ENCODE measurements at regions not wholly inside any gene's neighbourhood (a gene's known extent, or its start where the extent isn't known, plus 50 kb on each side); places are given as distances from the start of the nearest gene placed in this dataset.

DNA sequence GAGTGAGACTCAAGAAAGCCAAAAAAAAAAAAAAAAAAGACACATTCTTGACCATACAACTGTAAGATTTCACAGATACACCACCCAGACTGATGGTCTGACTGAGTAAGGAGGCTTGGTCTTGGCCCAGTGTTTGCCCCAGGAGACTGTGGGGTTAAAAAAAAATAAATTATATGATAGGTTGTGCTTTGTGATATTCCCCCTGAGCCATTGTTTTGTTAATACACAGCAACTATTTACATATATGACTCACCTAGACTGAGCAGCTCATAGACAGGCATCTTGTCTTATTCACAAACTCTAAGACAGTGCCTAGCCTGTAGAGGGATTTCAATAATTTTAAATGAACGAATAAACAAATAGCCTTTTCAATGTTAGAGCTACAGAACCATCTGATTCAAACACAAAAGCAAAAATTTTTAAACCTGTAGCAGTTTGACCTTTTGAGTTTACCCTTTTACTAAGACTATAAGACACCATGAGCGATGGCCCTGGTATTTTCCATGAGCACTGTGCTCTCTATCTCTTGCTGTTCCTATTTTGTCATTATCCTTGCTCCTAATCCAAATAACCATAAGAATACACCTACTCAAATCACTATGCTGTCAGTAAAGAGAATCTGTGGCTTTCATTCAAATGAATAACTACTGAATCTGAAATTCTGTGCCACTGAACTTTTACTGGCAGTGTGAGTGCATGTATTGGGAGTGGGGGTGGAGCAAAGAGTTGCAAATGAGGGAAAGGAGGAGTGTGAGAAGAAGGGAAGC, 199.4 kb upstream of the PTBP2 start:
- TF ChIP-seq, protein P1, sequence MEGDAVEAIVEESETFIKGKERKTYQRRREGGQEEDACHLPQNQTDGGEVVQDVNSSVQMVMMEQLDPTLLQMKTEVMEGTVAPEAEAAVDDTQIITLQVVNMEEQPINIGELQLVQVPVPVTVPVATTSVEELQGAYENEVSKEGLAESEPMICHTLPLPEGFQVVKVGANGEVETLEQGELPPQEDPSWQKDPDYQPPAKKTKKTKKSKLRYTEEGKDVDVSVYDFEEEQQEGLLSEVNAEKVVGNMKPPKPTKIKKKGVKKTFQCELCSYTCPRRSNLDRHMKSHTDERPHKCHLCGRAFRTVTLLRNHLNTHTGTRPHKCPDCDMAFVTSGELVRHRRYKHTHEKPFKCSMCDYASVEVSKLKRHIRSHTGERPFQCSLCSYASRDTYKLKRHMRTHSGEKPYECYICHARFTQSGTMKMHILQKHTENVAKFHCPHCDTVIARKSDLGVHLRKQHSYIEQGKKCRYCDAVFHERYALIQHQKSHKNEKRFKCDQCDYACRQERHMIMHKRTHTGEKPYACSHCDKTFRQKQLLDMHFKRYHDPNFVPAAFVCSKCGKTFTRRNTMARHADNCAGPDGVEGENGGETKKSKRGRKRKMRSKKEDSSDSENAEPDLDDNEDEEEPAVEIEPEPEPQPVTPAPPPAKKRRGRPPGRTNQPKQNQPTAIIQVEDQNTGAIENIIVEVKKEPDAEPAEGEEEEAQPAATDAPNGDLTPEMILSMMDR (IDR thresholded peaks at IDR 0.05 in 4 of 5, conservative IDR thresholded peaks at IDR 0.05 in 1 of 5) = no peak
- no peak for TF ChIP-seq POLR2A (IDR thresholded peaks at IDR 0.05)

Data from gastrocnemius medialis (tissue), 4 donors.